ENCODE measurements at regions not wholly inside any gene's neighbourhood (a gene's known extent, or its start where the extent isn't known, plus 50 kb on each side); places are given as distances from the start of the nearest gene placed in this dataset.
"Not testable (repeated sequence)": the region's sequence is repeated elsewhere in the genome, so short reads cannot be mapped to it uniquely, and the experiment has no call there.

DNA sequence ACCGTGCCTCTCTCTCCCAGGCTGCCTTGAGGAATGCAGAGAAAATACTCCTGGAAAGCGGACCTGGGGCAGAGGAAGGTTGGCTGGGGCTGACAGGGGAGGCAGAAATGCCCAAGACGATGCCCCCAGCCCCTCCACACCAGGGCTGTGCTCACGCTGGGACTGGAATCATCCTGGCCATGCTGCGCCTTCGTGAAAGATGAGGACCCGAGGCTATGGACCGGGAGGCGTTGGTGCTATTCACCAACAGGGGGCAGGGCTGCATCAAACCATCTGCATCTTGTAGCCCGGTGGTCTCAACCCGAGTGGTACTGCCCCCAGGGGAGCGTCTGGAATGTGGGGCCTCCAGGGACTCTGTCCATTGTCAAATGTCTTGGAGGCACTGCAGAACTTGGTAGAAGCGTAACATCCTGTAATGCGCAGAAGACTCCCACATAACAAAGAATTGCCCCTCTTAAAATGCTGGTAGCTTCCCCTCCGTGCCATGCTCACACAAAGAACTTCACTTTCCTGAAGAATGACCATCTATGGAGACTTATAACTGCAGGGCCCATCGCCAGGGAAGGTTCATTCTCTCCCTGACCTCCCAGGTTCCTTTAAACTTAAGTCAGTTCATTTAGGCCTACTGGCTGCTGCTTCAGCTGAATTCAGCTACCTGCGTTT lies 251.2 kb downstream of the RRAGC start:
- DNase-seq: no peak

GRCh38 chr1:38607526-38607925 lies 252.0 kb downstream of the RRAGC start:
- DNase-seq: no peak

DNA sequence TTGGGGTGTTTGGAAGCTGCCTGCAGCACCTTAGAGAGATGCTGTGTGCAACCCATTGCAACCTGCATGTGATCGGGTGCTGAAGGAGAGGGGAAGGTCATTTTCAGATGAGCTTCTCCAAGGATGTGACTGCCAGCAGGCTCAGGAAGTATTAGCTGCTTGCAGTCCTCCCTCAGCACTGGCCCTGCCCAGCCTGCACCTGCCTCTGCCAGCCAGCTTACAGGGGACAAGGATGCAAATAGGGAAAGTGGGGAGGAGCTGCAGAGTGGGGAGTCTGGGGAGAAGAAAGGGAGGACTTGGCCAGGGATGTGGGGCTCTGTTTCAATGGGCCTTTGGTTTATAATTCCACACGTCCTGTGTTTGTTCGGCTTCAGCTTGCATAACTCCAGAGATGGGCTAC lies 254.5 kb downstream of the RRAGC start:
- DNase-seq: no peak

DNA sequence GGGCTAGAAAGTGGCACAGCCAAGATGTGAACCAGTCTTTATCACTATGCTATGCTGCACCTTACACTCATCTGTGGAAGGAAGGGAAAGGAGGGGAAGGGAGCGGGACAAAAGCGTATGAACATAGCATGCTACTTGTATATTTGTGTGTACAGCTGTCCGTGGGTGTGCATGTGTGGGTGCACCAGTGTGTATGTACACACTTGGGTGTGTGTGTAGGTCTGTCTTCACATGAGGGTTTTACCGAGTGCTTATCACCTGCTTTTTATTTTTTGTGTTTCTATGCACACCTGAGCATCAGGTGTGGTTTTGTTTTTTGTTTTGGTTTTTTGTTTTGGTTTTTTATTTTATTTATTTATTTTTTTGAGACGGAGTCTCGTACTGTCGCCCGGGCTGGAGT lies 255.7 kb downstream of the RRAGC start:
- no peak for DNase-seq

GRCh38 chr1:38600905-38601304 lies 258.7 kb downstream of the RRAGC start:
- no peak for DNase-seq

DNA sequence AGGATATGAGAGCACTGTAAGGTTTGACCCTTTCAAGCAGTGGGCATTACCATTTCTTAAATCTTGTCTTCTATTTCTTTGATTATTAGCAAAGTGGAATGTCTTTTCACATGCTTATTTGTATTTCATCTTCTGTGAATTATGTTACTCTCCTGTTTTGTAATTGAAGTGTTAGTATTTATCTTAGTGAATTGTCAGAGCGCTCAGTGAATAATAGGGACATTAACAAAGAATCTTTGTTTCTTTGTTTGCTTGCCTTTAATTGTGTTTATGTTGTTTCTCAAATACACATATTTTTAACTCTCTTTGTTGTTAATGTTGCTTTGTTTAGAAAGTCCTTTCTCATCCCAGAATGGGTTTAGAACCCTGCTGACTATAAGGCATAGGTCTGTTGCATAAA lies 259.3 kb downstream of the RRAGC start:
- no peak for DNase-seq

- no peak for DNase-seq
Measured at GRCh38 chr1:38598118-38598517, 261.5 kb downstream of the RRAGC start.

DNA sequence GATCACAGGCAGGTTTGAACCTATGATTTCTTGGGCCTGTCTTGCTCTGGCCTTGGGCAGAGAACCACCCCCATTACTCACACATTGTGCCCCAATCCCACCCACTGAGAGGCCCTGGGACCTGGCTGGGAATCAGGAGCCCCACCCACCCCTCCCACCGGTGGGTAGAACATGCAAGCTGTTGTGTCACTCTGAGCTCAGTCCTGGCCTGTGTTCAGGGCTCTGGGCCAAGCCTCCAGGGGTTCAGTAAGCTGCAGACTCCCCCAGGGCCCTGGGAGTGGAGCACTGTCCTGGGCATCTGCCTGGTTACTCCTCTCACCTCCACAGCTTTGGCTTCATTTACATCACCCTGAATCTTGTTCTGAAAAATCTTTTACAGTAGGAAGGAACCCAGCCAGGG lies 270.5 kb downstream of the RRAGC start:
- no peak for DNase-seq

- DNase-seq: no peak
Measured at GRCh38 chr1:38587766-38588165, 271.8 kb downstream of the RRAGC start.

- peak; percentile 15 for DNase-seq
Measured at GRCh38 chr1:38586993-38587646, 272.5 kb downstream of the RRAGC start.

DNA sequence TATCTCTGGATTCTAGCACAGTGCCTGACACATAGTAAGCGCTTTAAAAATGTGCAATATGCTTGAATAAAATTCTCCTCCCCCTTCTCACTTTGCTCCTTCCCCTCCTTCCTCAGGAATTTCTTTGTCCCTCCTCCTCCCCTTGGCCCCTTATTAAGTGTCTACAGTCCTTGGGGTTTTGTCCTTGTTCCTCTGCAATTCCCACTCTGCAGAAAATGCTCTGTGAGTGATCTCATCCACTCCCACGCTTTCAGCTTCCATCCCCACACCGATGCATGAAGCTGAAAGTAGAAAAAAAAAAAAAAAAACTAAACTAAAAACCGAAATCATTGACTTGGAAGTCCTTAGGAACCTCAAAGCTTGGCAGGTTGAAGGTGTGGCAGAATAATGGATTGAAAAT lies 273.6 kb downstream of the RRAGC start:
- DNase-seq: no peak

- DNase-seq: no peak
Measured at GRCh38 chr1:38585460-38585859, 274.1 kb downstream of the RRAGC start.

DNA sequence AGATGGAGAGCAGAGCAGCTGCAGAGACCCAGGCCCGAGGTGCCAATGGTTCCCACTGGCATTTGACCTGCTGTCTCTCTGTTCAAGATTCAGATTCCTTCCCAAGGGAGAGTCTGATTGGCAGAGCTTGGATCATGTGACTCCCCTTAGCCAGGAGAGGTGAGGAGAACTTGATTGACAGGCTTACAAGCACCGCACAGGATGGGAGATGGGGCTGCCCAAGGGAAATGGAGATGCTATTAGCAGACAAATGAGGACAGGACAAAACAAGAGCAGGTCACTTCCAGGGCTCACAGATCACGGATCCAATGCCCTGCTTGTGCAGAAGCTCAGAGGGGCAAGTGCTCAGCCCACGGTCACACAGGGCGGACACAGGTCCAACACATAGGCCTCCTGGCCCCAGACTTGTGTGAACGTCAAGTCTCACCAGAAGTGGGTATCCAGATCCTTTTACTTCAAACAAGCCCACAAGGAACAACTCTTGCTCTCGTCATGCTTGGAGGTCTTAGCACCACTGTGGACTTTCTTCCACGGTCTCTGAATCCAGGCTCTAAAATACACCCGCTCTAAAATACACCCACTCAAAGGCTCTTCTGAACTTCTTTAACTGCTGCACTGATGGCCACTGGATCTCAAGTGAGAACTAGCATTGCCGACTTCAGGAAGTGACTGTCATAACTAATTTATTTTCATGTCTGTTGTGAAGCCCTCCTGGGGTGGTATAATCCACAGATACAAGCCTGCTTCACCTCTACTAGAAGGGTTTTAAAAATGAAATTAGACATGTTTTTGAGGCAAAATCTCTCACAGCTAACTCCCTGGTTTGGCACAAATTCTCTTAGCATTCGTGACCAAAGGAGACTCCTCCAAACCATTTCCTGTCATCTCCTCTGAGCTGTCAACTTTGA lies 274.9 kb downstream of the RRAGC start:
- DNase-seq: no peak

DNA sequence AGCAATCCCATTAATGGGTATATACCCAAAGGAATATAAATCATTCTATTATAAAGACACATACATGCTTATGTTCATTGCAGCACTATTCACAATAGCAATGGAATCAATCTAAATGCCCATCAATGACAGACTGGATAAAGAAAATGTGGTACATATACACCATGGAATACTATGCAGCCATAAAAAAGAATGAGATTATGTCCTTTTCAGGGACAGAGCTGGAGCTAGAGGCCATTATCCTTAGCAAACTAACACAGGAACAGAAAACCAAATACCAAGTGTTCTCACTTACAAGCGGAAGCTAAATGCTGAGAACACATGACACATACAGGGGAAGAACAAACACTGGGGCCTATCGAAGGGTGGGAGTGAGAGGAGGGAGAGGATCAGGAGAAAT lies 276.3 kb downstream of the RRAGC start:
- DNase-seq: not testable (repeated sequence)

- DNase-seq: no peak
Measured at GRCh38 chr1:38581396-38581795, 278.2 kb downstream of the RRAGC start.

DNA sequence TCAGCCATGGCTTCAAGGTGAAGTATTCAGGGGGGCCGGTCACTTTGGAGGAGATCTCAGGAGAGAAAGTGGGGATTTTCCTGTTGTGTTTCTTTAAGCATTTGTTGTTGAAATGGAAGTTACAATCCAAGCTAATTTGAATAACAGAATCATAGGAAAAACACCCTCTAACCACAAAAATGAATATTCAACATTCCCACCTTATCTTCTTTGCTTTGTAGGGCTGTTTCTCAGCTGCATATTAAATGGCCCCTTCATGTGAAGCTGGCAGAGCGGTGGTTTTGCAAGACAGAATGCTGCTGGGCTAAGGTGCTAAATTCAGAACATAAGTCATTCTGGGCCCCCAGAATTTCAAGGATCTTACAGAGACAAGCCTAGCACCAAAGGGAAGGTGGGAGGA lies 279.0 kb downstream of the RRAGC start:
- DNase-seq: no peak

DNA sequence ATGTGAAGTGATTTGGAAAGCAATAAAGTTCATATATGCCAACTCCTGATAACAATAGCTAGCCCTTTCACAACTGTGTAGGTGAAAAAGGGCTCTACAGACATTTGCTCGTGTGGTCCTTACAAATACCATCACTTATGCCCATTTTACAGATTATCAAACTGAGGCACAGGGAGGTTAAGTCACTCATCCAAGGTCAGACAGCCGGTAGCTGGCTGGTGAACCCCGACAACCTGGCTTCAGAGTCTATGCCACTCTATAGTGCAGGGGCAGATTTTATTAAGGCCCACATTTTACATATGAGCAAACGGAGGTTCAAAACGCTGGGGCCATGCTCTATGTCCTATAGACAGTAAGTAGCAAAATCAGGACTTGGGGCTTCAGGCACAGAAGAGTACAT lies 280.5 kb downstream of the RRAGC start:
- DNase-seq: no peak

- no peak for DNase-seq
Measured at GRCh38 chr1:38578271-38578951, 281.2 kb downstream of the RRAGC start.

DNA sequence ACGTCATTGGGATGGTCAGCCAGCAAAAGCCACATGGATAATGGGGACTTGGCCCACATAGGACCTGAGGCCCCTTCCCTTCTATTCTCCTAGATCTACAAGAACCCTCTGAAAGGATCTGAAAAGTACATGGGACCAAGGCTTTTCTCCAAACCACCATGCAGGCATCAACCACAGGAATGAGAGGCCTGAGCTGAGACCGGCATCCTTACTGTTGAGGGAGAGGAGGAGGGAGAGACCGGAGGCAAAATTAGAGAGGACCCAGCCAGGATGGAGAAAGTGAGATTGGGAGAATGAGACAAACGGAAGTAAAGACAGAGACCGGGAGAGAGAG lies 281.7 kb downstream of the RRAGC start:
- DNase-seq: no peak

GRCh38 chr1:38577385-38577784 lies 282.2 kb downstream of the RRAGC start:
- DNase-seq: no peak

DNA sequence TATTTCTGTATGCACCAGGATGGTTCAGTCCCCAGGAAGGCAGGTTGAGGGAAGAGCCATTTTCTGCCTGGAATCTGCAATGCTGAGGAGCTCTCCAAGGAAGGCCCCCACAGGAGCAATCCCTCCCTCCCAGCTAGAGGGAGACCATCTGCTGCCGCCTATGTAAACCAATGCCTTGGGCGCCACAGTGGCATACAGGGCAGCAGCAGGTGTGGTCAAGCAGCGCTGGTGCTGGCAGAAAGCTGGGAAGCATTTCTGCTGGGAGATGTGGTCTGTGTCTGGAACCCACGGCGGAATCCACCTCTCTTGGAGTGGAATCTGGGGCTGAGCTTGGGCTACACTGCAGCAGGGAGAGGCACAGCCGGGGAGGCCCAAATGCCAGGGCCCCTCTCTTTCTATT lies 283.3 kb downstream of the RRAGC start:
- no peak for DNase-seq

- DNase-seq: no peak
Measured at GRCh38 chr1:38571726-38572125, 287.8 kb downstream of the RRAGC start.

DNA sequence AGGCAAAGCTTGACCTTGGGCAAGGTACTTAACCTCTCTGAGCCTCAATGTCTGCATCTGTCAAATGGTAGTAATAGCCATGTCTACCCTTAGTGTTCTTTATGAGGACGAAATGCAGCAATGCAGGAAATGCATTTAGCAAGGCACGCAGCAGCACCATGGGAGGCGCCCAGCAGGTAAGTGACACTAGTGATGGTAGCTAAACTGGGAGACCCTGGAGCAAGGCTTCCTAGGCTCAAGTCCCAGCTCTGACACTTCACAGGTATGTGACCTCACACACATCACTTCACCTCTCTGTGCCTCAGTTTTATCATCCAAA lies 289.0 kb downstream of the RRAGC start:
- no peak for DNase-seq

All from activated effector memory CD4-positive, alpha-beta T cell treated with Interleukin-2 at 50 U/mL for 16 hours (primary cell).